ENCODE measurements at regions not wholly inside any gene's neighbourhood (a gene's known extent, or its start where the extent isn't known, plus 50 kb on each side); places are given as distances from the start of the nearest gene placed in this dataset.

DNA sequence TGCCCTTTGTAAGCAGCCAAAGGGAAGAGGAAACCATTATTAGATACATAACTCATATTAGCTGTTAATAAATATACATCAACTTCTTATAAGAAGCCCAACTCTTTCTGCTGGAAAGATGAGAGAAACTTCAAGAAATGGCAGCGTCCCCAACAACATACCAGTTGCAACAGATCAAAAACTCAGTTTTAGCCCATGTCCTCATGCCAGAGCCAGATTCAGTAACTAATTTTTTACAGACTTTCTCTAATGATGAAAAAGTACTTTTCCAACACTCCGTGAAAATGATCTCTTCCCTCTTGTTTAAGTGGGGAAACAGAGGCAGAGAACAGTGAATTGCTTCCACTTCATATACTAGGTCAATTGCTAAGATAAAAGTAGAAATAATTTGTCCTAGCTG is 206.8 kb upstream of the NUDT4 start:
- no peaks in the 10 kb centered on the region for H3K27me3 ChIP-seq

DNA sequence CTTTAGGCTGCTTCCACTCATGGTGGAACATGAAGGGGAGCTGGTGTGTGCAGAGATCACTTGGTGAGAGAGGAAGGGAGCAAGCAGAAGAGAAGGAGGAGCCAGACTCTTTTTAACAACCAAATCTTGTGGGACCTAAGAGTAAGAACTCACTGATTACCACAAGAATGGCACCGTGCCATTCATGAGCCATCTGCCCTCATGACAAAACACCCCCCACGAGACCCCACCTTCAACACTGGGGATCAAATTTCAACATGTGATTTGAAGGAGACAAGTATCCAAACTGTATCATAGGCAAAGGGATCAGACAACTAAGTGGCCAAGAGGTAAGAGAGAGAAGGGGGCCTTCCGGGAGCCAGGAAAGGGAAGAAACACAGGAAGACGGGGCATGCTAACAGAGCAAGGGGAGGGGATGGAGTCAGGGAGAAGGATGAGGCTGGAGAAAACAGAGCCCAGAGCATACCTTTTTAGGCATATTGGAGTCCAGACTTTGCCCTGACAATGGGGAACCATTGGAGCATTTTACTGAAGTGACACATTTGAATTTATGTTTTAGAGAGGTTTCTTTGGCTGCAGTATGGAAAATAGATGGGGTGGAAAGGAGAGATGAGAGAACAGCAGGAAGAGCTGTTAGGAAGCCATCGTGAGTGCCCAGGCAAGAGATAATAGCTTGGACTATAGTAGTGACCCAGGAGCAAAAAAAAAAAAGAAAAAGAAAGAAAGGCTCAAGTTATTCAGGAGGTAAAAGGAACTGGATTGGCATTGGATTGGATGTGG is 204.4 kb upstream of the NUDT4 start:
- H2AFZ ChIP-seq = no peak overlapping the region
- H3K79me2 ChIP-seq = no peaks in the 10 kb centered on the region
- no peak overlapping the region for H3K4me3 ChIP-seq
- H3K4me2 ChIP-seq = no peak overlapping the region
- no peak overlapping the region for H3K27ac ChIP-seq
- no peak for DNase-seq (ENCODE audit: low spot score)
- 90% methylated on average over 5 of the region's 5 CpGs for WGBS (ENCODE audit: low lambda C conversion rate, missing lambda C conversion rate)
- no peaks in the 10 kb centered on the region for H3K27me3 ChIP-seq
- peaks cover 27% of the 10 kb centered on the region for H3K4me1 ChIP-seq (ENCODE audit: insufficient read depth)
- no peaks in the 10 kb centered on the region for H3K36me3 ChIP-seq (replicated peaks; ENCODE audit: insufficient read depth, low read depth)
- H3K9me2 ChIP-seq (replicated peaks; ENCODE audit: insufficient read depth) = no peaks in the 10 kb centered on the region
- no peaks in the 10 kb centered on the region for H4K20me1 ChIP-seq (ENCODE audit: insufficient read depth, poor library complexity, severe bottlenecking)
- no peaks in the 10 kb centered on the region for H3K9me3 ChIP-seq (ENCODE audit: low read depth)
- no peak for TF ChIP-seq EZH2phosphoT487 (IDR thresholded peaks at IDR 0.05; ENCODE audit: low read depth, severe bottlenecking, unreplicated experiment)

More for the DNA sequence above, 206.8 kb upstream of the NUDT4 start:
- Histone ChIP-seq H3K79me2 (no peaks in the 10 kb centered on the region), H3K27ac (no peak overlapping the region), H2AFZ (no peak overlapping the region), H3K36me3 (replicated peaks; ENCODE audit: insufficient read depth, low read depth) (no peaks in the 10 kb centered on the region), H3K9me2 (replicated peaks; ENCODE audit: insufficient read depth) (no peaks in the 10 kb centered on the region), H3K4me1 (ENCODE audit: insufficient read depth) (peaks cover 16% of the 10 kb centered on the region), H3K9me3 (ENCODE audit: low read depth) (no peaks in the 10 kb centered on the region), H3K4me2 (no peak overlapping the region), H4K20me1 (ENCODE audit: insufficient read depth, poor library complexity, severe bottlenecking) (no peaks in the 10 kb centered on the region), H3K4me3 (no peak overlapping the region)
- TF ChIP-seq CTCF (IDR thresholded peaks at IDR 0.05; ENCODE audit: poor library complexity) (no peak), EZH2 (IDR thresholded peaks at IDR 0.05; ENCODE audit: borderline replicate concordance) (no peak), EZH2phosphoT487 (IDR thresholded peaks at IDR 0.05; ENCODE audit: low read depth, severe bottlenecking, unreplicated experiment) (no peak)
- 70% methylated on average over 2 of the region's 2 CpGs for WGBS (ENCODE audit: low lambda C conversion rate, missing lambda C conversion rate)
- DNase-seq (ENCODE audit: low spot score) = no peak

GRCh38 chr12:93174048-93174447 is 203.7 kb upstream of the NUDT4 start:
- Histone ChIP-seq H3K4me1 (ENCODE audit: insufficient read depth) (peaks cover 27% of the 10 kb centered on the region), H3K9me3 (ENCODE audit: low read depth) (no peaks in the 10 kb centered on the region), H3K9me2 (replicated peaks; ENCODE audit: insufficient read depth) (no peaks in the 10 kb centered on the region), H4K20me1 (ENCODE audit: insufficient read depth, poor library complexity, severe bottlenecking) (no peaks in the 10 kb centered on the region), H3K27me3 (no peaks in the 10 kb centered on the region), H3K36me3 (replicated peaks; ENCODE audit: insufficient read depth, low read depth) (no peaks in the 10 kb centered on the region), H3K4me3 (no peak overlapping the region), H3K27ac (no peak overlapping the region), H3K4me2 (no peak overlapping the region), H3K79me2 (no peaks in the 10 kb centered on the region), H2AFZ (no peak overlapping the region)
- no peak for DNase-seq (ENCODE audit: low spot score)
- no peak for TF ChIP-seq EZH2phosphoT487 (IDR thresholded peaks at IDR 0.05; ENCODE audit: low read depth, severe bottlenecking, unreplicated experiment)
- WGBS (ENCODE audit: low lambda C conversion rate, missing lambda C conversion rate) = 71% methylated on average over 3 of the region's 3 CpGs

GRCh38 chr12:93174473-93174872 is 203.3 kb upstream of the NUDT4 start:
- TF ChIP-seq CTCF (IDR thresholded peaks at IDR 0.05; ENCODE audit: poor library complexity) = no peak
- no peak for TF ChIP-seq EZH2phosphoT487 (IDR thresholded peaks at IDR 0.05; ENCODE audit: low read depth, severe bottlenecking, unreplicated experiment)
- TF ChIP-seq EZH2 (IDR thresholded peaks at IDR 0.05; ENCODE audit: borderline replicate concordance) = no peak
- peaks cover 27% of the 10 kb centered on the region for H3K4me1 ChIP-seq (ENCODE audit: insufficient read depth)
- no peaks in the 10 kb centered on the region for H3K27me3 ChIP-seq
- 92% methylated on average over 5 of the region's 5 CpGs for WGBS (ENCODE audit: low lambda C conversion rate, missing lambda C conversion rate)
- no peaks in the 10 kb centered on the region for H3K36me3 ChIP-seq (replicated peaks; ENCODE audit: insufficient read depth, low read depth)
- no peaks in the 10 kb centered on the region for H3K9me3 ChIP-seq (ENCODE audit: low read depth)
- no peaks in the 10 kb centered on the region for H3K79me2 ChIP-seq
- H3K27ac ChIP-seq = no peak overlapping the region
- H4K20me1 ChIP-seq (ENCODE audit: insufficient read depth, poor library complexity, severe bottlenecking) = no peaks in the 10 kb centered on the region
- no peak overlapping the region for H3K4me3 ChIP-seq
- no peaks in the 10 kb centered on the region for H3K9me2 ChIP-seq (replicated peaks; ENCODE audit: insufficient read depth)
- no peak overlapping the region for H3K4me2 ChIP-seq
- no peak overlapping the region for H2AFZ ChIP-seq
- DNase-seq (ENCODE audit: low spot score) = no peak
